Transverse colon (tissue), 4 donors: ENCODE measurements at regions not wholly inside any gene's neighbourhood (a gene's known extent, or its start where the extent isn't known, plus 50 kb on each side); places are given as distances from the start of the nearest gene placed in this dataset.
"Not testable (repeated sequence)": the region's sequence is repeated elsewhere in the genome, so short reads cannot be mapped to it uniquely, and the experiment has no call there.

Experiments used
- EP300 ChIP-seq: sonication (generic); formaldehyde crosslinking; IDR thresholded peaks from one replicate; pipeline ENCODE4 v1.6.1; 2017; ENCODE audit warnings: antibody characterized with exemption, low read depth
- POLR2A ChIP-seq: fragments of 450-650 bp; IDR thresholded peaks from one replicate; pipeline ENCODE4 v1.6.1; 2016; ENCODE audit warnings: antibody characterized with exemption, mild to moderate bottlenecking, moderate library complexity
- POLR2AphosphoS5 ChIP-seq, 3 donors: sonication (generic); formaldehyde crosslinking; IDR thresholded peaks; one replicate each; pipeline ENCODE4 v1.6.1; 2016; ENCODE audit warnings: antibody characterized with exemption in 3 of 3
- TF ChIP-seq, protein P1 (sequence below), 5 experiments: fragments of 200-600 bp in 3 of 5; fragments of 450-650 bp in 2 of 5; sonication (generic) in 3 of 5; IDR thresholded peaks; 1 replicate in 2 of 5; 2 replicates in 3 of 5; pipeline ENCODE4 v1.5.1; 2016 to 2017; ENCODE audit warnings: antibody characterized with exemption in 5 of 5, inconsistent platforms in 3 of 5, mild to moderate bottlenecking in 2 of 5, moderate library complexity in 1 of 5

DNA sequence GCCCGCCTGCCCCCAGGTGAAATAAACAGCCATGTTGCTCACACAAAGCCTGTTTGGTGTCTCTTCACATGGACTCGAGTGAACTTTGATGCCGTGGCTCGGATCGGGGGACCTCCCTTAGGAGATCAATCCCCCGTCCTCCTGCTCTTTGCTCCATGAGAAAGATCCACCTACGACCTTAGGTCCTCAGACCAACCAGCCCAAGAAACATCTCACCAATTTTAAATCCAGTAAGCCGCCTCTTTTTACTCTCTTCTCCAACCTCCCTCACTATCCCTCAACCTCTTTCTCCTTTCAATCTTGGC, 521.0 kb downstream of the IRS2 start:
- TF ChIP-seq, protein P1, sequence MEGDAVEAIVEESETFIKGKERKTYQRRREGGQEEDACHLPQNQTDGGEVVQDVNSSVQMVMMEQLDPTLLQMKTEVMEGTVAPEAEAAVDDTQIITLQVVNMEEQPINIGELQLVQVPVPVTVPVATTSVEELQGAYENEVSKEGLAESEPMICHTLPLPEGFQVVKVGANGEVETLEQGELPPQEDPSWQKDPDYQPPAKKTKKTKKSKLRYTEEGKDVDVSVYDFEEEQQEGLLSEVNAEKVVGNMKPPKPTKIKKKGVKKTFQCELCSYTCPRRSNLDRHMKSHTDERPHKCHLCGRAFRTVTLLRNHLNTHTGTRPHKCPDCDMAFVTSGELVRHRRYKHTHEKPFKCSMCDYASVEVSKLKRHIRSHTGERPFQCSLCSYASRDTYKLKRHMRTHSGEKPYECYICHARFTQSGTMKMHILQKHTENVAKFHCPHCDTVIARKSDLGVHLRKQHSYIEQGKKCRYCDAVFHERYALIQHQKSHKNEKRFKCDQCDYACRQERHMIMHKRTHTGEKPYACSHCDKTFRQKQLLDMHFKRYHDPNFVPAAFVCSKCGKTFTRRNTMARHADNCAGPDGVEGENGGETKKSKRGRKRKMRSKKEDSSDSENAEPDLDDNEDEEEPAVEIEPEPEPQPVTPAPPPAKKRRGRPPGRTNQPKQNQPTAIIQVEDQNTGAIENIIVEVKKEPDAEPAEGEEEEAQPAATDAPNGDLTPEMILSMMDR (IDR thresholded peaks at IDR 0.05): not testable (repeated sequence)
- not testable (repeated sequence) for TF ChIP-seq POLR2AphosphoS5 (IDR thresholded peaks at IDR 0.05); EP300; POLR2A
